ENCODE measurements at regions not wholly inside any gene's neighbourhood (a gene's known extent, or its start where the extent isn't known, plus 50 kb on each side); places are given as distances from the start of the nearest gene placed in this dataset.

DNA sequence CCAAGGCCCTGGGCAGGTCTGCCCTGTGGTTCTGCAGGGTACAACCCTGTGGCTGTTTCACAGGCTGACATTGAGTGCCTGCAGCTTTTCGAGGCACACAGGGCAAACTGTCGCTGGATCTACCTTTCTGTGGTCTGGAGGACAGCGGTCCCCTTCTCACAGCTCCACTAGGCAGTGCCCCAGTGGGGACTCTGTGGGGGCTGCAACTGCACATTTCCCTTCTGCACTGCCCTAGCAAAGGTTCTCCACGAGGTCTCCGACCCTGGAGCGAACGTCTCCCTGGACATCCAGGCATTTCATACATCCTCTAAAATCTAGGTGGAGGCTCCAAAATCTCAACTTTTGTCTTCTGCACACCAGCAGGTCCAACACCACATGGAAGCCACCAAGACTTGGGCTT lies 1645.2 kb upstream of the CDH6 start:
- DNase-seq (ENCODE audit: low spot score in 2 of 2): no peak
- Histone ChIP-seq H3K27me3 (no peaks in the 10 kb centered on the region), H3K9me3 (no peaks in the 10 kb centered on the region), H3K36me3 (no peaks in the 10 kb centered on the region), H3K4me1 (no peaks in the 10 kb centered on the region), H3K4me3 (no peak overlapping the region), H3K27ac (no peak overlapping the region)
- WGBS: 94% methylated on average over 6 of the region's 7 CpGs
- TF ChIP-seq POLR2A (IDR thresholded peaks at IDR 0.05) (no peak), POLR2AphosphoS5 (IDR thresholded peaks at IDR 0.05) (no peak), EP300 (IDR thresholded peaks at IDR 0.05) (no peak)
- TF ChIP-seq, protein P1, sequence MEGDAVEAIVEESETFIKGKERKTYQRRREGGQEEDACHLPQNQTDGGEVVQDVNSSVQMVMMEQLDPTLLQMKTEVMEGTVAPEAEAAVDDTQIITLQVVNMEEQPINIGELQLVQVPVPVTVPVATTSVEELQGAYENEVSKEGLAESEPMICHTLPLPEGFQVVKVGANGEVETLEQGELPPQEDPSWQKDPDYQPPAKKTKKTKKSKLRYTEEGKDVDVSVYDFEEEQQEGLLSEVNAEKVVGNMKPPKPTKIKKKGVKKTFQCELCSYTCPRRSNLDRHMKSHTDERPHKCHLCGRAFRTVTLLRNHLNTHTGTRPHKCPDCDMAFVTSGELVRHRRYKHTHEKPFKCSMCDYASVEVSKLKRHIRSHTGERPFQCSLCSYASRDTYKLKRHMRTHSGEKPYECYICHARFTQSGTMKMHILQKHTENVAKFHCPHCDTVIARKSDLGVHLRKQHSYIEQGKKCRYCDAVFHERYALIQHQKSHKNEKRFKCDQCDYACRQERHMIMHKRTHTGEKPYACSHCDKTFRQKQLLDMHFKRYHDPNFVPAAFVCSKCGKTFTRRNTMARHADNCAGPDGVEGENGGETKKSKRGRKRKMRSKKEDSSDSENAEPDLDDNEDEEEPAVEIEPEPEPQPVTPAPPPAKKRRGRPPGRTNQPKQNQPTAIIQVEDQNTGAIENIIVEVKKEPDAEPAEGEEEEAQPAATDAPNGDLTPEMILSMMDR (IDR thresholded peaks at IDR 0.05): no peak

DNA sequence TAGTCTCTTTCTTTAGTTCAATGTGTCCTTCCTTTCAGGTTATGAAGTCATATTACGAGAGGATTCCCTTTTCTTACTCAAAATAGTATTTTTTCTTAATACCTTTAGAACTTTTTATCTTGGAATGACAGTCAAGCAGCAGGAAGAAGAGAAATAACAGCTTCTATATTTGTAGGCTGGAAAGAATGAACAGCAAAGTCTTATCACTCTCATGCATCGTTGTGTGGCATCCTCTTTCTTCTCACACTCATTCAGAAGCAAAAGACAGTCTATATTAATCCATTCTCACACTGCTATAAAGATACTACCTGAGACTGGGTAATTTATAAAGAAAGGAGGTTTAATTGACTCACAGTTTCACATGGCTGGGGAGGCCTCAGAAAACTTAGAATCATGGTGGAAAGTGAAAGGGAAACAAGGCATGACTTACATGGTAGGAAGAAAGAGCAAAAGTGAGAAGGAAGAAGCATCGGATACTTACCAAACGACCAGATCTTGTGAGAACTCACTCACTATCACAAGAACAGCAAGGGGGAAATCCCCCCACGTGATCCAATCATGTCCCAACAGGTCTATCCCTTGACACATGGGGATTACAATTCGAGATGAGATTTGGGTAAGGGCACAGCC lies 1646.1 kb upstream of the CDH6 start:
- Histone ChIP-seq H3K9me3 (no peaks in the 10 kb centered on the region), H3K36me3 (no peaks in the 10 kb centered on the region), H3K4me1 (no peaks in the 10 kb centered on the region), H3K27me3 (no peaks in the 10 kb centered on the region), H3K27ac (no peak overlapping the region), H3K4me3 (no peak overlapping the region)
- no peak for DNase-seq (ENCODE audit: low spot score in 2 of 2)
- TF ChIP-seq, protein P1 (IDR thresholded peaks at IDR 0.05): no peak
- no peak for TF ChIP-seq POLR2A (IDR thresholded peaks at IDR 0.05)
- no peak for TF ChIP-seq EP300 (IDR thresholded peaks at IDR 0.05)
- TF ChIP-seq POLR2AphosphoS5 (IDR thresholded peaks at IDR 0.05): no peak
- 59% methylated on average over 6 of the region's 6 CpGs for WGBS

DNA sequence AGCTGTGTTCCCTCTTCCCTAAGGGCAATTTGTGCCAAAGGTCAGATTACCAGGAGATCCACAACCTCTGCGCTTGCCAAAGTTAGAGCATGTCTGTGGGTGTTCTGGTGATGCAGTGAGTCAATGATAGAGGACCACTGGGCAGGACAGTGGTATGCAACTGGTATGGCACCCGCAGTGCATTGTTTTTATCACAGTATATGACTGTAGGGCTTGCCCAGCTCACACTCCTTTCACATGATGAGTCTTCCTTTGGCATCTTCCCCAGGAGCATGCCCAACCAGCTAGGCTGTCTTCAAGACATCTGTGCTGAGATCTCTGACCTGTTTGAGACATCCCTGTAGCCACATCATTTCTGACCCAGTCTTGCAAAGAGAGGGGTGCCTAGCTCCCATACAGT lies 1650.0 kb upstream of the CDH6 start:
- WGBS: 100% methylated on average over 2 of the region's 2 CpGs
- H3K4me3 ChIP-seq: no peak overlapping the region
- no peak for DNase-seq (ENCODE audit: low spot score in 2 of 2)
- TF ChIP-seq EP300 (IDR thresholded peaks at IDR 0.05): no peak
- H3K27me3 ChIP-seq: no peaks in the 10 kb centered on the region
- no peak overlapping the region for H3K27ac ChIP-seq
- no peaks in the 10 kb centered on the region for H3K36me3 ChIP-seq
- H3K9me3 ChIP-seq: no peaks in the 10 kb centered on the region
- H3K4me1 ChIP-seq: no peaks in the 10 kb centered on the region

DNA sequence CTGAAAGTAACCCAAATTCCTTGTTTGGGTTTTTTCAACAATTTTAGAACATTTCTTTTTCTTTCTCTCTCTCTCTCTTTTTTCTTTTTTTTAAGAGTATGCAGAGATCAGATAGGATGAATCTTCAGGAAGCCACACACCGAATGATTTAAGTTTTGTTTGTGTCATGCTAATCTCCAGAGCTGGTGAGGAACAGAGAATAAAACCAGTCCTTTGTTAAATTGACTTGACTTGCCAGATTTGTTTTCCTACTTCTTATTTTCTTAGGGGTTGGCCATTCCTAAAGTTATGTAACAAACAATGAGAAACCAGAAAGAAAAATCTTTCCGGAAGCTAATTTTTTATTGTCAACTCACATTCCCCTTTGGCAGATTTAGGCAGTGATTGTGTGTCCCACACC lies 1669.3 kb upstream of the CDH6 start:
- 33% methylated on average over 2 of the region's 2 CpGs for WGBS
- no peak for TF ChIP-seq POLR2AphosphoS5 (IDR thresholded peaks at IDR 0.05)
- TF ChIP-seq, protein P1 (IDR thresholded peaks at IDR 0.05): no peak
- no peak for TF ChIP-seq POLR2A (IDR thresholded peaks at IDR 0.05)
- no peak for TF ChIP-seq EP300 (IDR thresholded peaks at IDR 0.05)
- no peak for DNase-seq (ENCODE audit: low spot score in 2 of 2)
- Histone ChIP-seq H3K36me3 (no peaks in the 10 kb centered on the region), H3K9me3 (no peaks in the 10 kb centered on the region), H3K27ac (no peak overlapping the region), H3K27me3 (no peaks in the 10 kb centered on the region), H3K4me3 (no peak overlapping the region), H3K4me1 (no peaks in the 10 kb centered on the region)

DNA sequence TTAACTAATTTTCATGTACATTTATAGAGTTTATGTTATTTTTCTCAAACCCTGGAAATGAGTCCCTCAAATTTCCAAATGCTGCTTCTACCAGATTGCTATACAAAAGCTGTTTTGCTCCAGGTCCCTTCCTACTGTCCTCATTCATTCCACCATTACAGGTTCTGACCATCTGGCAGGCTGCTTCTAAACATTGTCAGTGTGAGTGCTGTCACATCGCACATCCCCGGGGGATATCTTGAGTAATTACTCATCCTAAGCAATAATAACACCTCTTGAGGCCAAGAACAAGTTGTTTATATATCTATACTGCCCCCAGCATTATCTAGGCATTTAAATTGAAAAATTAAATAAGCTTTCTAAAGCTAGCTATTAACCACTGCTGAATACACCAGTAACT lies 1675.3 kb upstream of the CDH6 start:
- WGBS: 49% methylated on average over 2 of the region's 2 CpGs
- no peak for DNase-seq (ENCODE audit: low spot score in 2 of 2)
- Histone ChIP-seq H3K27me3 (no peaks in the 10 kb centered on the region), H3K4me1 (no peaks in the 10 kb centered on the region), H3K27ac (no peak overlapping the region), H3K36me3 (no peaks in the 10 kb centered on the region), H3K9me3 (no peaks in the 10 kb centered on the region), H3K4me3 (no peak overlapping the region)
- TF ChIP-seq, protein P1 (IDR thresholded peaks at IDR 0.05): no peak
- TF ChIP-seq POLR2A (IDR thresholded peaks at IDR 0.05) (no peak), EP300 (IDR thresholded peaks at IDR 0.05) (no peak), POLR2AphosphoS5 (IDR thresholded peaks at IDR 0.05) (no peak)

DNA sequence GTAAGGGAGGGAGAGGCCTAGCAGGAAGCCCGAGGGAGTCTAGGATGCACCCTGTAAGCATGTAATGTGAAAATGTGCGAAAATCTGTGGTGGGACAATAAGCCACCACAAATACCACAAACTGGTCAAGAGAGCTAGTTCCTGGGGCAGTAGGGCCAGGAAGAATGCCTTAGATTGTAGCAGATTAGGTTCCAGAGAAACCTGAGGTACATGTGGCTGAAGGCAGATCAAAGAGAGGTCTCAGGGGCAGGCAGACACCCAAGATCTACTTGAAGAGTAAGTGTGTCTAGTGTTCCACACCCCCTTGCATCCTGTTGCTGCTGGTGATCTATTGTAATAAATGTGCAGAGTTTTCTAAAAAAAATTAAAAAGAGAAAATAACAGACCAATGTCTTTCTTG lies 1677.3 kb upstream of the CDH6 start:
- Histone ChIP-seq H3K27me3 (no peaks in the 10 kb centered on the region), H3K9me3 (no peaks in the 10 kb centered on the region), H3K4me3 (no peak overlapping the region), H3K27ac (no peak overlapping the region), H3K4me1 (no peaks in the 10 kb centered on the region), H3K36me3 (no peaks in the 10 kb centered on the region)
- TF ChIP-seq EP300 (IDR thresholded peaks at IDR 0.05): no peak
- TF ChIP-seq POLR2AphosphoS5 (IDR thresholded peaks at IDR 0.05): no peak
- no peak for TF ChIP-seq POLR2A (IDR thresholded peaks at IDR 0.05)
- TF ChIP-seq, protein P1 (IDR thresholded peaks at IDR 0.05): no peak
- WGBS: 85% methylated on average over 2 of the region's 2 CpGs
- DNase-seq (ENCODE audit: low spot score in 2 of 2): no peak
